A673 (cell line): ENCODE measurements at regions not wholly inside any gene's neighbourhood (a gene's known extent, or its start where the extent isn't known, plus 50 kb on each side); places are given as distances from the start of the nearest gene placed in this dataset.

Source experiments
- CTCF ChIP-seq: fragments of 300-800, 200-600 bp; sonication (generic); conservative IDR thresholded peaks from 2 replicates; pipeline ENCODE4 v1.5.1; 2017; ENCODE audit warnings: low read depth, mild to moderate bottlenecking, antibody characterized with exemption, low read length, moderate library complexity, mixed read lengths
- EZH2 ChIP-seq: fragments of 200-600 bp; sonication (generic); IDR thresholded peaks from 2 replicates; pipeline ENCODE4 v1.6.1; 2017; ENCODE audit warnings: borderline replicate concordance, low read depth, mild to moderate bottlenecking, mixed read lengths, antibody characterized with exemption, low read length; ENCODE audit not compliant: poor library complexity, severe bottlenecking

GRCh38 chr3:152902141-152902669 lies 67.3 kb downstream of the P2RY1 start:
- no peak for TF ChIP-seq CTCF
- no peak for TF ChIP-seq EZH2
